GM19452 (cell line): ENCODE measurements at regions not wholly inside any gene's neighbourhood (a gene's known extent, or its start where the extent isn't known, plus 50 kb on each side); places are given as distances from the start of the nearest gene placed in this dataset.
"Not testable (repeated sequence)": the region's sequence is repeated elsewhere in the genome, so short reads cannot be mapped to it uniquely, and the experiment has no call there.

Source experiments
- ATAC-seq: cut with Tn5 transposase; IDR thresholded peaks from one replicate; pipeline ENCODE4 v1.9.1; 2021; ENCODE audit not compliant: unreplicated experiment

DNA sequence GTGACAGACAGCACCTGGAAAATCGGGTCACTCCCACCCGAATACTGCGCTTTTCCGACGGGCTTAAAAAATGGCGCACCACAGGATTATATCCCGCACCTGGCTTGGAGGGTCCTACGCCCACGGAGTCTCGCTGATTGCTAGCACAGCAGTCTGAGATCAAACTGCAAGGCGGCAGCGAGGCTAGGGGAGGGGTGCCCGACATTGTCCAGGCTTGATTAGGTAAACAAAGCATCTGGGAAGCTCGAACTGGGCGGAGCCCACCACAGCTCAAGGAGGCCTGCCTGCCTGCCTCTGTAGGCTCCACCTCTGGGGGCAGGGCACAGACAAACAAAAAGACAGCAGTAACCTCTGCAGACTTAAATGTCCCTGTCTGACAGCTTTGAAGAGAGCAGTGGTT, 1370.0 kb downstream of the SUCLG1 start:
- not testable (repeated sequence) for ATAC-seq

DNA sequence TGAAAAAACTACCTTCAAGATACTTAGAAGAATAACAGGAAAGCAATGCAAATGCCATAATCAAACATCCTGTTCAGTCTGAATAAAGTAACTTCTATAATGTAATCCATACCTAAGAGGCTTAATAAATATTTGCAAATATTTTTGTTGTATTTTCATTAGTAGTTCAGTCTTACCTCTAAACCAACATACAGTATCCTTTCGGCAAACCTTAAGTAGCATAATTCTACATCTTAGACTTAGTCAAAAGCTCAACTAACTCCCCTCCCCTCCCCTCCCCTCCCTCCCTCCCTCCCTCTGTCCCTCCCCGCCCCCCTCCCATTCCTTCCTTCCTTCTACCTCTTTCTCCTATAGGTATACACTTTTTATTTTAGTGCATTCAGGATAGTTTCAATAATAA, 1373.2 kb downstream of the SUCLG1 start:
- no peak for ATAC-seq

DNA sequence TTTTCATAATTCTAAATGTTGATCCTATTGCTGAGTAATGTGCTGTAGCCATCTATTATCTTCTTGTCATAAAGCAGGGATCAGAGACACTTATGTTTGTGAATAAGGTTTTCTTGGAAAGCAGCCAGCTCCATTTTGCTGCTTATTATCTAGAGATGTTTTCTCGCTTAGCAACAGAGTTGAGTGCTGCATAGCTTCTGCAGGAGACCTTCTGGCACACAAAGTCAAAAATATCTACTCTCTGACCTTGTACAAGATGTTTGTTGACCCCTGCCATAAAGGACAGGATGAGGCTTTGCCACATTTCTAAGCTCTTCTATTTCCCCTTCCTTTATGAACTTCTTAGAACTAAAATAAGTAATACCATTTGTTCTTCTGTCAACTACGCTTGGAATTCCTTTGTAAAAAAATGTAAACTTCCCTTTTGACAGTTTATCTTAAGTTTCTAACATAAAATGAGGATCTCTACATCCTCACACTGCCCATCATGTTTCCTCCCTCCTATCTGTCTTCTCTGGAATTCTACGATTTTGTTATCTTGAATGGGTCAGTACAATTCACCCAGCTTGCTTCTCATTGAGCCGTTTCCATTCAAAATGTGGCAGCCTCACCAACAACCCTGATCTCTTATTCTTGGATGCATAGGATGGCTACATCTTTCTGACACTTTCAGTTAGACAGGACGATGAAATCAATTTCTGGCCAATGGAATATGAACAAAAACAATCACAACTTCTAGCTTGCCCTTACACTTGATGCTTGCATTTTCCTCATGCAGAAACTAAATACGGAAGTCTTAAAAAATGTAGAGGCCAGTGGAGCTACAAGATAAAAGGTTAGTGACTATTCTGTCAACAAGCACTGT, 1377.0 kb downstream of the SUCLG1 start:
- no peak for ATAC-seq

DNA sequence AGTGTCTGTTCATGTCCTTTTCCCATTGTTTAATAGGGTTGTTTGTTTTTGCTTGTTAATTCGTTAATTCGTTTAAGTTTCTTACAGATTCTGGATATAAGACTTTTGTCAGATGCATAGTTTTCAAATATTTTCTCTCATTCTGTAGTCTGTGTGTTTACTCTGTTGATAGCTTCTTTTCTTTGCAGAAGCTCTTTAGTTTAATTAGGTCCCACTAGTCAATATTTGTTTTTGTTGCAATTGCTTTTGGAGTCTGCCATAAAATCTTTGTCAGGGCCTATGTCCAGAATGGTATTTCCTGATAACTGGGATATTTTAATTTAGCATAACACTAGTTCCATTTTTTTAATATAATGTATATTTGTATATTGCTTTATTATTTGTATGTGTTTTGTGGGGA, 1380.1 kb downstream of the SUCLG1 start:
- no peak for ATAC-seq

DNA sequence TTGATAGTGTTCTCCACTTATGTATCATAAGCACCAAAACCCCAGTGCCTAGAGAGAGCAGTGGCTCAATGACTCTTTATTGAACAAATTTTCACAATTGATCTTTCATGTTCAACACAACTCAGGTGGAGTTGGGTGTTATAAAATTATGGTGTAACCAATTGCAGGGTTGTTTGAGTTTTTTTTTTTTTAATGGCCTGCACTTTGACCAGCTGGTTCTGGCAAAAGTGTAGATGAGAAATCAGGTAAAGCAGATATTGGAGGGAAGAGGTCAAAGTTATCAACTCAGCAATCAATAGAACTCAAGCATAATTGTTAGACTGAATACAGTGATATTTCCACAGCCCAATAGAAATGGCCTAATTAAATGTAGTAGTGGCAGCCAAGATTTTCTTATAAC, 1386.3 kb downstream of the SUCLG1 start:
- no peak for ATAC-seq

DNA sequence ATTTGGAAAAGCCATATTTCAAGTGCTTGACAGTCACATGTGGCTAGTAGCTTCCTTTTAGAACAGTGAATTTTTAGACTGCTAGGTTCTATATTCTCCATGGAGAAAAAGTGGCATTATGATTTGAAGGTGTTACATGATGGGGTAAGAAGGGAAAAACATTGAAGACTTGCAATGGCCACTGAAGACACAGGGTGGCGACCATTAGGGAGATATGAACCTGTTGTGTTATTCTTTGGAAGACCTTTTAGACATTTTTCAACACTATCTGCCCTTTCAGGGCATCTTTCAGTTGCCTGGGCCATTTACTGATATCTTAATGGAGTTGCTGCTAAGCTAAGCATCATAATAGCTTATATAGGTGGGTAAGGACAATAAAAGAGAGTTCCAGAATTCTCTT, 1387.2 kb downstream of the SUCLG1 start:
- ATAC-seq, result no peak

DNA sequence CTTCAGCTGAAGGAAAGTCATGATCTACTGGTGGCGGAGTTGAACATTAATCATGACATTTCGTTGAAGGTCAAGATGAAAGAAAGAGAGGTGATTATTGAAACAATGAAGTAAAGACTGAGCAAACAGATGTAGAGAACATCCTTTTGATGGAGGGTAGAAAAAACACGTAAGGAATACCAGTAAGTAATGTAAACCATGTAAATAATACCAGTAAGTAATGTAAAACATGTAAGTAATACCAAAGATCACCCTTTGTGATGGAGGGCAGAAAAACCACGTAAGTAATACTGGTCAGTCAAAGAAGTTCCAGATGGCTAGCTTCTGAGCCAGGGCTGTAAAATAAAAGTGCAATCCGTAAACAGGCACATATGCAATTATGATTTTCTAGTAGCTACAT, 1387.7 kb downstream of the SUCLG1 start:
- no peak for ATAC-seq

DNA sequence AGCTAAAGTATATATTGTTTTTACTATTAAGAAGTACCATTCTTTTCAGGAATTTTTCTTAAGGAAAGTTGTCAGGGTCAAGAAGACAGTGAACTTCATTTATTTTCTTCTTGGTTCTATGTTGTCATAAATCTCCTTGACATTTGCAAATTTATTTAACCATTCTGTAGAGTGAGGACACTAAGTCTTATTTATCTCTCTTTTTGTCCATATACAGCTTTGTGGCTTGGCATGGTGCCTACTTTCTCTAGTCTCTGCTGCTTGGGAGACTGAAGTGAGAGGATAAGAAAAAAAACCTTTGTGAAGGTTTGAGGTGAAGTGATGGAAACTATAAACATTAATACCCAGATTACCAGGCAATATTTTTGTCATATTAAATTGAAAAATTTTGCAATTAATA, 1389.4 kb downstream of the SUCLG1 start:
- ATAC-seq, result no peak

DNA sequence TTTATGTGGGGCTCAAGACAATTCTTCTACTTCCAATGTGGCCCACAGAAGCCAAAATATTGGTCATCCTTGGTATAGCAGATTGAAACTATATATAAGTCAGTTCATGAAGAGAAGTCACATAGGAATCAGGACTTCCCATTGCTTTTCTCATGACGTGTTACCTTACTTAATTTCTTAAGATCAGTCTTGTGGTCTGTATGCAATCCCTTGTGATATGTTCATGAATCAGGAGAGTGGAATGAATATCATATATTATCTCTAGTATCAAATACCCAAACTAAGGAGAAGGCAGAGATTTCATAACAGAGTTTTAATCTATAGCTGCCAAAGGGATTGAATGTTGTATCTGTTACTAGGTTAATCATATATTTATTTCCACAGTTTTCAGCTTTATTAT, 1390.4 kb downstream of the SUCLG1 start:
- no peak for ATAC-seq

DNA sequence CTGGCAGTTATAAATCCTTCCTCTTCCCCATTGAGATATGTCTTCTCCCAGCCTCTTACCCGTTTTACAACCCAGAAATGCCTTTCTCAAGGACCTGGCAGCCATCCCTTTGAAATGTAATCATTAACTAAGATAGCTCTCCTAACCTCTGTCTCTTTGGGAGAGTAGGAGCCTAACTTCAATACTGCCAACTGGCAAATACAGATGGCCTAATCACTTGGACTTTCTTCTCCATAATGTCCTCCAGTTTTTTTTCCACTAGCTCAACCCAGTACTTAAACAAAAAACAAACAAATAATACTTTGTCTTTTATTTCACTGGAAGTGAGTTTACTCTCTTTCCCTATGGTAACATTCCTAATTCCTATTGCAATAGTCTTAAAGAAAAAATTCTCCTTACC, 1391.1 kb downstream of the SUCLG1 start:
- ATAC-seq, result no peak

DNA sequence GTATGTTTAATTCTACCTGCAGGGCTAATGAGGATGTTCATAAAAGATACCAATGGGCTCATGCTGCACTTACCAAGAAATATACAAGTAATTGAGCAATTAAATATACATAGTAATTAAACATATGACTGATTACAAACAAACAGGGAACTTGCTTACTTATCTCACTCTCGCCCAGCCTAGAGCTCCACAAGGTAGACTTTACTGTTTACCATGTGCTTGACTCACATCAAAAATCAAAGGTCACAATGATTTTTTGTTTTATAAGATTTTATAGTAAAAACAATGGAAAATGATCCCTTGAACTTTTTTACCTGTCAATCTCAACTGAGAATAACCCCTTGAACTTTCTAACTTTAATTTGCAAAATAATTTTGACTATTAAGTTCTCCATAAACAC, 1395.1 kb downstream of the SUCLG1 start:
- ATAC-seq, result no peak

DNA sequence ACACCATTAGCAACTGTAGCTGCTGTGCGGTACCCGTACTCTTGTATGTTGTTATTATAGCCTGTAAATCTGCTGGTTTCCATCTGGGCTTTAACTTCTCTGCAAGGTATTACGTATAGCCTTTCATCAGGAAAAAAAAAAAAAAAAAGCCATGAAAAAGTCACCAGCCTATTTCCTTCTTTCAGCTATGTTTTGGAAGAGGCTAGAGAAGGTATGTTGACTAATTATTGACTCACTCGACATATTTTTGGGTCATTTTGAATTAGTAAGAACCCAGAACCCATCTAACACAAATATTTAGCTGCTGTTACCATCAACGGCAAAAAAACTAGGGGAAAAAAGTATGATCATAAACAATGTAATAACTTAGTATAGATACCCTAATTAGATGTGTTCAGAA, 1395.6 kb downstream of the SUCLG1 start:
- ATAC-seq, result no peak

DNA sequence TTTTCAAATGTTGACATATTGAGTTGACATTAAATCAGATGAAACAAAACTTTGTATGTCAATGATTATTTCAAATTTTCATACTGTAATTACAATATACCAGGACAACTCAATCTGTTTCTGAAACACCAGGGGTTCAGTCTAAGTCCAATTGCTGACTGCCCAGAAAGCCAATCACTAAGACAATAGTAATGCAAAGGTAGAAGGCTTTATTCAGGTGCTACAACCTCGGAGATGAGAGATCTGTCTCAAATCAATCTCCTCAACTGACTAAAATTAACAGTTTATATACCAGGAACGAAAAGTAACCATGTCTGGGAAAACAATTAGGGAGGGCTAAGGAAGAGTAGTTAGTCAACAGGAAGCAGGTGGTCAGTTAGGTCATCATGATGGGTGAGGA, 1400.4 kb downstream of the SUCLG1 start:
- ATAC-seq, result no peak

DNA sequence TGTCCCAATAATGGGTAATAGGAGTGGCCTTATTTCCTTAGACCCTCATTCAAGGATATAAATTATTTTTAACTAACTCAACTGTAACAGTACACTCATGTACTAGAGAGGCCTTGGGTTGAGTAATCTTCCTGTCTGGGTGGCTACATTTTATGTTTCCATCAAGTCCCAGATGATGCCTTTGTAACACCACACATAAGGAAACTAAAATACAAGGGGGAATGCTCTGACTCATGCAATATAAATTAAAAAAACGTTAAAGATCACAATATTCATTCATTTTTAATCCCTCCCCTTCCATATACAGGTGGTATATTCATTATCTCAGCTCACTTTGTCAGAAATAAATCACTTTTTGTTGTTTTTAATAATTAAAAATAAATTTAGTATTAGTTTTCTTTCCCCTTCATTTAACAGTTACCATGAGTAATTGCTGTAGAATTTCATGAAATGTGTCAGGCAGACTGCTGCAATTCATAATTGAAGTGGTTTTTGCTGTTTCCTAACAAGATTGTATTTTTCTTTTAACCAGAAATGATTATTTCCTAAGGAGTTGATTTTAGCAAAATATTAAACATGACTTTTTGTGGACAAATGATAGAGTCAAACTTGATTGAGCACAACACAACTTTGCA, 1403.6 kb downstream of the SUCLG1 start:
- ATAC-seq, result no peak

DNA sequence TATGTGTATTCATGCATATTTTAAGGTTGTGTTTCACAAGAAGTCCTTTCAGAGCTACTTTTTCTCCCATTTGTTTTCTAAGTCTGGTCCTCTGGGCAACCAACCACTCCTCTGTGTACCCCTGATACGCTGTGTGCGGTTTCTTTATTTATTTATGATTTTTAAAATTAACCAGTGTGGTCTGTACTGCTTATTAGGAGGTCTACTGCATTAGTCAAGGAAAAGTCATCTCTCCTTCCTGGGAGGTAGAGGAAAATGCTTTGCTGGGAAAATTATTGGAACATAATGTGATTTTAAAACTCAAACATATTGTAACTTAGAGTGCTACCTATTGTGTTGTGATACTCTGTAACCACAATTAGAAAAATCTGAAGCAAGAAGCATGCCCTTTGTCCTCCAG, 1404.3 kb downstream of the SUCLG1 start:
- no peak for ATAC-seq

DNA sequence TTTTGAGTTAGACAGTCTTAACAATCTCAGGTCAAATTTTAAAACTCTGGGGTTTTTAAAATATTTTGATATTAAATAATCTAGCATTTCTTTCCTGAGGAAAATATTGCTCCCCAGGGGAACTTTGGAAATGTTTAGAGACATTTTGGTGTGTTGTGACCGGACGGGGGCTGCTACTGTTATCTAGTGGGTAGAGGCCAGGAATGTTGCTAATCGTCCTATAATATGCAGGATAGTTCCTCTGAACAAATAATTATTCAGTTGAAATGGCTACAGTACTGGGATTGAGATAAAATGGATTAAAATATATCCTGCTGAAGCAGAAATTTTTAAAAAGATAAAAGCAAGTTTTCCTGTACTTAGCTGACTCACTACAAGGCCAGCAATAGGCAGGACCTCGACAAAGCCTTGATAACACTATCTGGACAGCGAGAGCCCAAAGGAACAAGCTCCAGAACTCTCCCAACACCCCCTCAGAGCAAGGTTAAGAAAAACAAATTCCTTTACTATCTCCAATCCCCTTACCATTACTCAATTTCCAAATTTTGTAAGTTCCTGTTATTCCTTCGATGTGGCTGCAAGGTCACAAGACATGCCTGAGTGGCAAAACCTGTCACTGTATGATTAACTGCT, 1407.4 kb downstream of the SUCLG1 start:
- ATAC-seq, result no peak

DNA sequence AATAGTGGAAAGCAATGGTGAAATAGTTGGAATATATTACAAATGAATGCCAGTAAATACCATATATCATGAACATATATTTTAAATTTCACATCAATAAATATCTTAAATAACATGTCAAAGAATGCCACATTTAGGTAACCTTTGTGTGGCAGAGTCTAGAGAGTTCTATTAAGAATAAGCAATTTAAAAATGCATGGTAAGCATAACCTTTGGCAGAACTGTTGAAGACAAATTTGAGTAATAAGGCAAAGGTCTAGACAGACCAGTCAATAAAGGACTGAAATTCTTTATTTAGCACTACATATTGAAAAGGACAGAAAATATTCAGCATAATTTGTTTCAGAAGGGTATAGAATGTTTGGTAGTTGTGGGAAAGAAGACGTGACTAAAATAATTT, 1417.0 kb downstream of the SUCLG1 start:
- ATAC-seq, result no peak

DNA sequence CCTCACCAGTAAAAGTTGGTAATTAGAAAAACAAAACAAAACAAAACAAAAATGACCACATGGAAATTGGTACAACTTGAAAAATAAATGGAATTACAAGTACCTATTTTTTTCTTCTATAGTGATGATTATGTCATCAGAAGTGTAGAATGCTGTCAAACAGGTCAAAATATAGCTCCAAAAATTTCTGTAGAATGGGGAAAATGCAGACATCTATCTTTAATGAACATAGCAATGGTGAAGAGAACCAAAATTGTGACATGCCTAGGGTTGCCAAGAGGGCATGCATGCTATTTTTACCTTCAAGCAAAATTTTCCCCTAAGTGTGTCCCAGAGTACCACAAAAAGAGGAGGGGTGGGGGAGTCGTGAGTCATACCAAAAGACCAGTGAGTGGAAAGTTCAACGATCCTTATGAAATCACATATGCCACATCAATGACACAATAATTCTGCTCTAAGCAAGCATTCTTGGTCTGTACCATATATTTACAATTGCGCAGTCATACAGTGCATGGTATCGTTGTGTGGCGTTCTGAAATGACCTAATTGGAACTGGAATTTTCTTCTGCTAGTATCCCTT, 1436.4 kb downstream of the SUCLG1 start:
- no peak for ATAC-seq

DNA sequence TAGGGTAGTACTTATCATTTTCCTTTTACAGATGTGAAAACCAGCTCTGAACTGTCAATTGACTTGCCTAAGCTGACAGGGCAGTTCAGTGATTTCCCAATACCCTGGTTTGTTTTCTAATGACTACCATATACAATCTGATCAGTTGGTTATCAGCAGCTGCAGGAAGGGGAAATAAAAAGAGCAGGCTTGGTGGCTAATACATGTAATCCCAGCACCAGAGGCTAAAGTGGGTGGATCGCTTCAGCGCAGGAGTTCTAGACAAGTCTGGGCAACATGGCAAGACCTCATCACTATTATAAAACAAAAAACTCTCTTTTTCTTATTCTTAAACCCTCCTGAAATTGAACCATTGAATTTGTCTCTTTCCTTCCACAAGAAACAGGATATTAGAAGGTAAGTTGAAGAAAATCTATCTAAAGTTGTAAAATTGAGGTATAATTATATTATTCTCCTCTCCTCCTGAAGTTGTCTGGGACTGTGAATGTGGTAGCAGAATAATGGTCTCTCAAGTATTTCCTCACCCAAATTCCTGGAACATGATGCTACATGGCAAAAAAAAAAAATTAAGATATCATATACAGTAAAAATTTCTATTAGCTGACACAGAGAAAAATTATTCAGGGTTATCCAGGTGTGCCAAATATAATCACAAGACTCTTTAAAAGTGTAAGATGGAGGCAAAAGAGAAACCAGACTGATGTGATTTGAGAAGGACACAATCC, 1441.6 kb downstream of the SUCLG1 start:
- ATAC-seq, result no peak

DNA sequence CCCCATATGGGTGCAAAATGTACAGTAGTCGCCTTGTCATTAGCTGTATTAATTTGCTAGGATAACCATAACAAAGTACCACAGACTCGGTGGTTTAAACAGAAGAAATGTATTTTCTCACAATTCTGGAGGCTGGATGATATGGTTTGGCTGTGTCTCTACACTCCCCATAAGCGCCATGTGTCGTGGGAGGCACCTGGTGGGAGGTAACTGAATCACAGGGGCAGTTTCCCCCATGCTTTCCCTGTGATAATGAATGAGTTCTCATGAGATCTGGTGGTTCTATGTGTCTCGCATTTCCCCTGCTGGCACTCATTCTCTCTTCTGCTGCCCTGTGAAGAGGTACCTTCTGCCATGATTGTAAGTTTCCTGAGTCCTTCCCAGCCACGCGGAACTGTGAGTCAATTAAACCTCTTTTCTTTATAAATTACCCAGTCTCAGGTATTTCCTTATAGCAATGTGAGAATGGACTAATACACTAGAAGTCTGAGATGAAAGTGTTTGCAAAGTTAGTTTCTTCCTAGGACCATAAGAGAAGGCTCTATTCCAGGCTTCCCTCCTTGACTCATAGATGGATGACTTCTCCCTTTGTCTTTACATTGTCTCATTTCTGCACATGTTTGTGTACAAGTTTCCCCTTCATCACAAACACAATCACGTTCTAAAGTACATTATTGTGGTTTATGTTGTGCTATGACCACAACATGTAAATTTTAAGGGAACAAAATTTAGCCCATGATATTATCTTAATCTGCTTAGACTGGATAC, 1442.6 kb downstream of the SUCLG1 start:
- no peak for ATAC-seq
